Activated CD8-positive, alpha-beta memory T cell treated with anti-CD3 and anti-CD28 coated beads for 24 hours (primary cell): ENCODE measurements at regions not wholly inside any gene's neighbourhood (a gene's known extent, or its start where the extent isn't known, plus 50 kb on each side); places are given as distances from the start of the nearest gene placed in this dataset.

ENCODE experiments used
- DNase-seq: peaks from one replicate; pipeline ENCODE4 v3.0.0-alpha.2; 2020

DNA sequence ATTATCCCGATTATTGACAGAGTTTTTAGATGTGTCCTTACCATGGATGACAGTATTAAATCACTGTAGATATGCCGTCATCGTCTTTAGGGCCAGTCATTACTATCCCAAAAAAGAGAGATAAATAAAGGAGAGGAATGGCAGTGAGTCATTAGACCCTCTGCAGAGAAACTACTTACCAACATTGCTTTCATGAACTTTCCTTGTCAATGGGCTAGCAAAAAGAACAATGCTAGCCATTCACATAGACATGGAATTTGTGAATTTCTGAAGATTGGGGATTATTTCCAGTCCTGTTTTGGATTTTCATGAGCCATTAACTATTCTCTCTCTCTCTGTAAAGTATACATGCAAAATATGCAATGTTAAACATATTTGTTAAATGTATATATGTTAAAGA lies 319.4 kb upstream of the FANCL start:
- no peak for DNase-seq

DNA sequence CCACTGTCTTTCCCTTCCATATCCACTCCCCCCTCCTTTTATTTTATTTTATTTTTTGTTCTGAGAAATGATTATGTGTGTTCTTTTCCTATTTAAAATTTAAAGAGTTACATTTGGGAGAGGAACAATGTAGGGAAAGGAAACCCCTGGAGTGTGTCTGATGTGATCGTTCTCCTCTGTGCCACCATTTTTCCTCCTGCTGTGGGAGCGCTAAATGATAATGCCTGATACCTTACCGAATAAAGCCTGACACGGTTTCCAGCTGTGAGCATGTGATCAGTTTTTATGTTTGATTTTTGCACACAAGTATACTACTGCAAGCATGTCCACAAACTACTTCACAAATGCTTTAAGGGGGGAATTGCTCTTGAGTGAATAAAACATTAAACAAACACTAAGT lies 317.8 kb upstream of the FANCL start:
- no peak for DNase-seq

DNA sequence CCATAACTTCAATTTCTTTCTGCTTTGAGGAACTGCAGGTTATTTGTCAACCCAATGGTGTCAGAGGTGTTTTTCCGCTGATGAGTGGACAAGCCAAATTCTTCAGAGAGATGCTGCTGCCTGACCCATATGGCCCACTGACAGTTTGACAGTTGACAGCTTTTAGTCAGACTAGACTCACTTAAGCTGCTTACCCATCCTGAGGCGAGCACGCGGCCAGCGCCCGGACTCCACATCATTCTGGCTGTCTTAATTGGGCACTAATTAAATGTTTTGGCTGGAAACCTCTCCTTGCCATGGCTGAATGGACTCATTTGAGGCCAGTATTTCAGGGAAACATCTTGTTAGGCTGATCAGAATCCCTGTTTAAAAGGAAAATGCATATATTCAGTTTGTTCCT lies 316.1 kb upstream of the FANCL start:
- no peak for DNase-seq

DNA sequence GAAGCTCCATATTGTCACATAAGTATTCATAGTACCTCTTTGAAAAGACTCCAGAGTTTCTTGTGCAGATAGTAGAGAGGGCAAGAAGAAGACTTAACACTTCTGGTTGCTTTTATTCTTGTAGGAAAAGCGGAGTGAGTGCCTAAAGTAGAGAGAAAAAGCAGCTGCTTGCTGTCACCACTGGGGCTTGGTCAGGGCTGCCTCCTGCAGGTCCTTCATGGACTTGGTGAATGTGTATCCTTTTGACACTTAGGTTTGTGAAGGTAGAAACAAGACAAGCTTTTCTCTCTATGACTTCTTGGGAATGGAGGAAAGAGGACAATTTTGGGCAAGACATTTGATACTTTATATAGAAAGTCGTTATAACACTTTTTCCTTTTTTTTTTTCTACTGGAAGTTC lies 312.8 kb upstream of the FANCL start:
- no peak for DNase-seq

DNA sequence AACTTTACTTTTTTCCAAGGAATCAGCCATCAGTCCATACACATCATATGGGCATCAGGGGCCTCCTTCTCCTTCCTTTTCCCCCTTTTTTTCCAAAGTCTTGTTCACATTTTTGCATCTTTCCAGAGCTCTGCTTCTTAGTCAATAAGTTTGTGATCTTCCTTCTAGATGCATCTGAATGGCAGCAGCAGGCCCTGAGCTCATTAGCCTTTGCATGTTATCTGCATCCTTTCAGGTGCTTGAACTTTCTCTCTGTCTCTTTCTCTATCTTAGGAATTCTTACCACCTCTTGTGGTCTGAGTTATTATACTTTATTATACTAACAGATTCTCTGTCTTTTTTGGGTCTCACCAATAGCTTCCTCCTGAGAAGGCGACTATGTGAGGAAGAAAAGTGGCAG lies 312.4 kb upstream of the FANCL start:
- no peak for DNase-seq

DNA sequence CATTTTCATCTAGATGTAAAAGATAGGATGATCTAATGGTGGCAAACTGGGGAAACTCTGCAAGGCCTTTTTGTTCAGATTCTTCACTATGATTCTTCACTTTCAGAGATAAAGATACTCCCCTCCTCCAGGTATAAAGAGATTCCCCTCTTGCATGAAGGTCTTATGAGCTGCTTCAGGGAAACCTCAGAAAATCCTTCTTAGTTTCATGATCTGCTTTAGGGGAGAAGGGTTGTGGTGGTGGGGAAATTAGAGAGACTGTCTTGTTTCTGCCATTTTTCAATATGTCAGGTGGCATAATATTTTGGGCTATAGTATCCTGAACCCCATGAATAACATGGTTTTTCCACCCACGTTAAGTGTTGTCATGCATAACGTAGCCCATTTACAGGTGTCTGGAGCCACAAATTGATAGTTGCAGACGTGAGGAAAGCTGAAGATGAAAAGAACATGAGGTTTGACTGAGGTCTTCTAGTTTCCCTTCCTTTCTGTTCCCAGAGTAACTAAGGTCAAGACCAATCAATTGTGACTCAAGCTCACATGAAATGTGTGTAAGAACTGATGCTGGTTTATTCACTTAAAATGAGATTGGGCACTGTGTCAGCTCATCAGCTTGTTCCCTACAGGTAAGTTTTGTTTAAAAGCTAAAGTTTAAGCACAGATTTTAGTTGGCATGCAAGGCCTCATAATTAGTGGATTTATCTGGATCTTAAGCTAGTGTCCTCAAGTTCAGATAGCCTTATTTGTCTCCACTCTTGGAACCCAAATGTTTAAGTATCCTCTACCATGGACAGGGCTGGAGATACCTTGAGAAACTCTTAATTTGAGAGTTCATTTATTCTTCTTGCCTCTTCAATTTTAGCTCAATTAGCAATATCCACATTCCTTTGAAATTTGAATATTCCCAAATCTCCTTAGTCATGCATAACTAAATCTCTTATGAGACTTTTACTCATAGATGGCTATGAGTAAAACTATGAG lies 304.5 kb upstream of the FANCL start:
- DNase-seq, result no peak

DNA sequence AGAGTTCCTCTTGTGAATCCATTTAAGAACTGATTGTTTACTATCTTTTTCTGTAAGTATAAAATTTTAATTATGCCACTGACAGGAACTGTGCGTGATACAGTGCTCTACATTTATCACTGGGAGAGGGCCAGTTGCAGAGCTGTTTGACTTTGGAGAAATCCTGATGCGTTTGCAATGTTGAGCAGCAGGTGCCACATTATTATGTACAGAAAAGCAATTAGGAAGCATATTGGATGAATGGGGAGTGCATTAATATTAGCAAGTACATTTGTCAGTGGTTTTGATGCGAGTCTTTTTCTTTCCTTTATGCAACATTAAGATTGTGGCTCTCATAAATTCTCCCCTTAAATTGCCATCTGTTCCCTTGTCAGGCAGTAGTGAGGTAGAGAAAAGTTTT lies 302.3 kb upstream of the FANCL start:
- DNase-seq, result no peak

DNA sequence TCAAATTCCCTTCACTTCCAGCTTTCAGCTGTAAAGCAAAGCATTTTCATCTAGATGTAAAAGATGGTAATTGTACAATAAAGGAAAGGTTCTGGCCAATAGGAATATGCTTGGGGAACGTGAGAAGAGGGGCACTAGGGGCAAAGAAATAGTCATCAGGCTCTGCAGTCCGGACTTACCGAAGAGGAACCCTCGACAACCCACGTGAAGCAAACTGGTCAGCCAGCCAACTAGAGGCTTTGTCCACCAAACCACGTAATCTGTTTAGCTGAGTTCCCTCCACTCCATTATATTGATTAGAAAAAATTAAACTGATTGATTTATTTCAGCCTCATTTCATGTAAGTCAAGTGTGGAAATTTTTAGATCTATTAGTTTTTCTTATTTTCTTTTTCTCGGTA lies 300.4 kb upstream of the FANCL start:
- DNase-seq, result no peak

DNA sequence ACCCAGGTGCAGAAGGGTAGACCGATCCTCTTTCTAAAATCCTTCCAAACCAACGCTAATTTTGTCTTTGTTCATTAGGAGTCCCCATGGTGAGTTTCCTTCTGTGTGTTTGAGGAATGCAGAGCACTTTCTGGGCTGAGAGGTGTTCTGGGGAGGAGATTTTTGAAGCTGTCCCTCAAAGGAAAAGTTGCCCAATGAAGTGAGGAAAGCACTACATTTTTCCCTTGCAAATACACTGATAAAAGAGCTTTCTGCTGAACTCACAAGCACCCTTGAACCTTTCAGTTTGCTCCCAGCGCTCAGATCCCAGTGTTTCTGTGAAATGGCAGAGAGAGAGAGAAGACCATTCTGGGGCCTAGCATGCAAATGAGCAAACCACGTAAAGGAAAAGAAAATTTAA lies 299.6 kb upstream of the FANCL start:
- DNase-seq, result no peak

DNA sequence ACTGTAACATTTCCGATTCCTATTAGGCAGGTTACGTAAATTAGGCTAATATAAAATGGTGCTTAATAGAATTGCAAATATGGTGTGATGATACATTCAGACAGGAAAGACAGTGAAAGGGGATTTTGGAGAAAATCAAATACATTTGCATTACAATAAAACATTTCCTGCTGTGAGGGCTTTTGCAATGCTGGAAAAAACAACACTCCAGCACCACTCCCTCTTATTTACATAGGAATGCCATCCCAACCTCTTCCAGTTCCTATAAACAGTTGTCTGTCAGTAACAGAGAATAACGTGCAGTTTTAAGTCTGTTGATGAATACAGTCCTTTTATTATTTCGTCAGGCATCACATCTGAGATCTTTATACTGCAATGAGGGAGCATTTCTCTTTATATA lies 298.8 kb upstream of the FANCL start:
- DNase-seq, result no peak

DNA sequence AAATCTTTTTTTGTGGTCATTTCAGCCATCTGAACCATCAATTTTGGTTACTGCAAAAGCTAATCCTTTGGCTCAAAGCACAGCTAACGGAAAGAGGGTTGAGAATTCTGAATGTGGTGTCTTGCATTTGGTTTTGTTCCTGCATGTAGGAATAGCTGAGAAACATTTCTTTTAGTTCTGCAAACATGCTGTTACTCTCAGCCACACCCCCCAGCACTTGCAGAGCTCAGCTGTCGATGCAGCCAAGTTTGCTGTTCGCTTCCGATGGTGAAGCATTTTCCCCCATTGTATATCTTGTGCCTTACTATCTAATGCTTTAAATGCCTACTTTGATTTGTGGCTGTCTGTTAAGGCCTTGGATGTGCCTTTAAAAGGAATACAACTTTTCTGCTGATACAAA lies 294.9 kb upstream of the FANCL start:
- DNase-seq, result no peak

DNA sequence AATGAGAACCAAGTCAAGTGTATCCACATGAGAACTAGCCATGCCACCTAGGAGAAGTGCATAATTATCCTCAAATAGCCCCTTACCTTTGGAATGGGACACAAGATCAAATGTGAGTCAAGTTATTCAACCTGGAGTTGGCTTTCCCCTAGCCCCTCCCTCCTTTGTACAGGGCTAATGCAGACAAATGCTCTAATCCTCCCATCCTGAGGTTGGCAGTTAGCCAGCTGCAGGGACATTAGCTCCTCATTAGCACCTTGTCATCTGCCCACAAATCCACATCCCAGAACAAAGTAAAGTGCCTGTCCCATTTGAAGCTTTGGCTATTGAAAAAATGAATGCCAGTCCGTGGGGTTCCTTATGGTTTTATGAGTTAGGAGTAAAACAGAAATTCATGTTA lies 294.1 kb upstream of the FANCL start:
- DNase-seq, result no peak

DNA sequence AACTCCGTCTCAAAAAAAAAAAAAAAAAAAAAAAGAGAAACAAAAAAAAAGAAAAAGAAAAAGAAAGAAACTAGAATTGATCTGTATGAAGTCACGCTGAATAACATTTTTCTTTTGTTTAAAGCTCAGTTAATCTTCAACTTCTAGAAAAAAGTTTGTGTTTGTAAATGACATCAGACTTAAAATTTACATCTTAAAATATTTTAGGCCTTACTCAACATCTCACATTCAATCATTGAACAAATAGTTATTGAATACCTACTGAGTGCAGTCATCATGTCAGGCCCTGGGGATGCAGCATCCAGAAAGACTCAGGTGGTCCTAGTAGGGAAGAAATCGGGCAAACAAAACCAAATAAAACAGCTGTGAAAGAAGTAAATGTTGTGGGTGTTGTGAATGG lies 292.3 kb upstream of the FANCL start:
- DNase-seq, result no peak

DNA sequence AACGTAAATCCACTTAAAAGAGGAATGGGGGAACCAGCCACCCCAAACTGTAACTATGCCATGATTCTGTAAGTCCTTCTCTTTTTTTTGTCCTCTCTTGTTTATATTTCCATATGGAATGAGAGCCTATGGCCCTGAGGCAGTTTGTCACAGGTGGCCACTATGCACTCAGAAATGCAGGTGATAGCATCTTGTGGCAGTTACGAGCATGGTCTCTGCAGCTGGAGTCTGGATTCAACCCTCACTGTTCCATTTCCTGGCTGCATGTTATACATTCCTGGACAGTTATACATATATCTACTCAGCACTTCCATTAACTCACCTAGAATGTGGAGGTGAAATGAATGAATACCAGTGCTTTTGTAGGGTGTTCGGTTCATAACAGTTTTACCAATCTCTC lies 291.5 kb upstream of the FANCL start:
- no peak for DNase-seq

DNA sequence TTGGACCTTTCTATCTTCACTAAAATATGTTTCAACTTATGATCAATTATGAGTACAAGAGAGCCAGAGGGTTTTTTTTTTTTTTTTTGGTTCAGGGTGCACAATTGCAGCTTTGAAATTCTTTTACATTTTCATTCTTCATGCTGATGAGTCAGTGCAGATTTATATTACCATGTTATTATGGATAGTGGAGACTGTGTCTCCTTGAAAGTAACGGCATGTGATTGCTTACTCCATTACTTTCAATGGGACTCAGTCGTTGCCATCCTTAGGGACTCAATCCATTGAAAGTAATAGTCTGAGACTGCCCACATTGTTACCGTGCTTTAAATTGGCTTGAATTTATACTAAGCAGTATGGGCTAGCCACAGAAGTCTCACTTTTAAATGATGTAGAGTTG lies 286.5 kb upstream of the FANCL start:
- no peak for DNase-seq

DNA sequence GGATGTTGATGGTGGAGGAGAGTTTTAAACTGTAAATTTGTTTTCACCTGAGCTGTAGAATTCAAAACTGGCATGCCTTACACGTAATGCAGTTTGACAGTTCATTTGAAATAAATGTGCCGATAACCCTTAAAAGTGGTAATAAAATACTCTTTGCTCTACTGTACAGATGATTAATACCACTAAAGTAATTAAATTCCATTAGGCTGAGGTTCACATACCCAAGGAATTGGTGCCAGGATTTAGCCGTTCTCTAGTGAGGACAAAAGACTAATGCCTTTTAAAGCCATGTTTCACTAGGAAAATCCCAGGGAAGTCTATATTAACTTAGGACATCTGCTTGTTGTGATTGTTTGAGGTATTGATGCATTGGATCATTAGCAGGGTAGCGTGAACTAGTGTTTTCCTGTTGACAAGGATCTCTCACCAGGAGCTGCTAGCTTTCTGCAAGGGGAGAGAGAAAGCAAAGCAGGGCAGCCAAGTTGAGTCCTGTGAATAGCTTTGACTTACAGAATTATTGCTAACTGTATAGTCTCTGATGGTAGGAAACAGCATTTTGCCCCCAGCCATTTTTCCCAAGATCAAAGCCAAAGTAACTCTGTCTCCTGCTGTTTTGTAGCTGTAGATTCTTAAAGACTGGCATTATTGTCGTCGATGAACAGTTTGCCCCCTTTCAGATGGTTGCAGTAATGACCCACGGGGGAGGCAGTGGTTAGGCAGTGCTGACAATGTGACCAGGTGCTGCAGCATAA lies 280.9 kb upstream of the FANCL start:
- DNase-seq, result no peak

DNA sequence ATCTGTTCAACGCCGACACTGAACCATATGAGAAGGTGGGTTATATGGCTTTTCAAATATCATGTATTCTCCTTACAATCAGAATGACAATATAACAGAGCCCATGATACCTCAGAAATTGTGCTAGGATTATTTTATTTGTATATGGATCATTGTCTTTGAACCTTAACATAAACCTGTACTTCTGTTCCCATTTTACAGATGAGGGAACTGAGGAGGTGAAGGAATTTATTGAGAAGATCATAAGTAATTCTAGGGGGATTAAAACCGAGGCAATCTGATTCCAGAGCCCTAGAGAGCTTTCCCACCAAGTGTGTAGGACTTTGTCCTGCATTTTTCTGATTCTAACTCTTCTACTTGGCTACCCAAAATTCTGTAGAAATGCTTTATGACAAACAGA lies 279.8 kb upstream of the FANCL start:
- no peak for DNase-seq

DNA sequence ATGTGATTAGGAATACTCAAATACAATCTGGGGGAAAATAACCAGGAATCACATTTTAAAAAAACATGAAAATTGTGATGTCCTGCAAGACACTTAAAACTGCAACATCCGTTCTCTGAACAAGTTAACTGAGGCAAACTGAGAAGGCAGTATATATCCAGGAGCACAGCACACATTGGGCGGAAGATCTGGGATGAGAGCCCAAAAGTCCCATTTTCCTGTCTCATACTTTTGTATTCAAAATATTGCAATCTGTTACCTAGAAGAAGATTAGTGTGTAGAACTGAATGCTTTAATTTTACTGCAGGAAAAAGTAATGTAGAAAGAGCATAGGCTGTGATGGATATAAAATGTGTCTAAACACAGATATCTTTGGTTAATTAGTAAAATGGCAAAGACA lies 276.8 kb upstream of the FANCL start:
- DNase-seq, result no peak

DNA sequence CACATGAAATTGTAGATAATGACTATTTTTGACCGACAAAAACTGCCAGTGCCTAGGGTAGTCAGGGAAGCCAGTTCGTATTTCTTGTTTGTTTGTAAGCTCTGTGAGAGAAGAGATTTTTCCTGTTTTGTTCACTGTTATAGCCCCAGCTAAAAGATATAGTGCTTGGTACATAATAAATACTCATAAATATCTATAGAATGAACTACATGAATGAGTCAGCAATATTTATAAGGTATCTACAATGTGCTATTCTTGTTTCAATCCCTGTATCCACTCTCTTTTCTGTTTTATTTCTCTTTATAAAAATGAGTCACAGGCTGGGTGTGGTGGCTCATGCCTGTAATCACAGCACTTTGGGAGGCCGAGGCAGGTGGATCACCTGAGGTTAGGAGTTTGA lies 275.6 kb upstream of the FANCL start:
- no peak for DNase-seq

DNA sequence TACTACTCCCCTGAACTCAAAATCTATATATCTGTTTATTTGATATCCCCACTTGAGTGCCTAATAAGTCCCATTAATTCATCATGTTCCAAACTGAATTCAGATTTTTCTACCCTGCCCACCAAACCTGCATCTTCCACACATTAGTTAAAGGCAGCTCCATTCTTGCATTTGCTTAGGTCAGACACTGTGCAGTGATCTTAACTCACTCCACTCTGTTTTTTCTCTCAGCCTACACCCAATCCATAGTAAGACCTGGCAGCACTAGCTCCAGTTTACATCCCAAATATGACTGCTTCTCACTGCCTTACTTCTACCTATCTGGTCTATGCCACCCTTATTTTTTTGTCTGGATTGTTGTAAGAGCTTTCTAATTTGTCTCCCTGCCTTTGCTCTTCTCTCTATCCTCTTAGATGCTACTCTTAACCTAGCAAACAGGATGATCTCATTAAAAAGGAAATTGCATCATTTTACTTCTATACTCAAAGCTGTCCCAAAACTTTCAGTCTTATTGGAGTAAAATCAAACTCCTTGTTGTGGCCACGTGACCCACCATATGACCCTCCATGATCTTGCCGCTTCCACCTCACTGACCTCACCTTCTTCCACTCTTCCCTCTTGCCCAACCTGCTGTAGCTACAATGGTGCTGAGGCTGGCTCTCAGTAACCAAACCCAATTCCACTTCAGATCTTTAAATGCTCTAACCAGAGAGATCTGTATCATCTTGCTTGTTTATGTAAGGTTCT lies 274.9 kb upstream of the FANCL start:
- no peak for DNase-seq

DNA sequence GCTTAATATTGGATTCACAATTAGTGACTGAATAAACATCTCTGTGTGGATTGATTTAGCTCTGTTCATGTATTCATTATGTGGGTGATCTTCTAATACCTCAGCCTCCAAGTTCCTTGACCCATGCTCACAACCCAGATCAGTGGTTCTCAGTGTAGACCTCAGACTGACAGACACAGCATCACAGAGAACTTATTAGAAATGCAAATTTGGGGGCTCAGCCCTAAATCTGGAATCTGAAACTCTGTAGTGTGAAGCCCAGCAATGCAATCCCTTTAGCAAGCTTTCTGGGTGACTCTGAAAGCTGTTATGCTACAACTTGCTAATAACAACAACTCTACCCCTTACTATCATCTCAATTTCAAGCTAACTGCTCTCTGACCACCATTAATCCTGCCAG lies 273.1 kb upstream of the FANCL start:
- DNase-seq, result no peak

DNA sequence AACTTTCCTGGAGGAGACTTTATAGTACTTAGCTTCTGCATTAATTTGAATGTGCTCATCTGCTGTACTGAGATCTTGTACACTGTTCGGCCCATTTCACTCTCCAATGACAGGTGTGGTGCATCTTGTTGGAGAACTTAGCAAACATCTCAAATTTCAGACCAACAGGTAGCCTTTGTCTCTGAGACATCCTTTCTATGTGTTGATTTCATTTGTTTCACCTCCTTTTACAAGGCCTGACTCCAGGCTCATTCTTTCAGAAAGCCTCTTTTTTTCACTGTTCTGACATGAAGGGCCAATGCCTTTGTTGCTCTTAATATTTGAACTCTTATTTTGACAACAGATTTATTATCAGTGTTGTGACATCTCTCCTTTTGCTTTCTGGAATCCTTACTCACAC lies 271.8 kb upstream of the FANCL start:
- no peak for DNase-seq

DNA sequence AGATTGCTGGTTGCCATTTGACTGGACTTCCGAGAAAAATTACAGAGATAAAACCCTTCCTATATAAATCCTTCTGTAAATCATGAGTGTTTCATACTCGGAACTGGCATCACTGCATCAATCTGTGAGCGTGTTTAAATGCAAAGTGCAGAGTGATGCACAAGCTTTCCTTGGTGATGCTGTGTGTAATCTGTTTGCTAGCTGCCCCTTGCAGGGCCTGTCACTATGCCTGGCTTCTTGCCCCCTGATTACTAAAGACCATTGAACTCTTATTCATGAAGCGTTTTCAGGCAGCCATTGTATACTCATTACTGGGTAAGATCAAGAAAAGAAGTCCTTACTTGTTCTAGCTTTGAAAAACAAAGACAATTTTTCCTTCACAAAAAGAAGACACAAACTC lies 266.9 kb upstream of the FANCL start:
- no peak for DNase-seq

DNA sequence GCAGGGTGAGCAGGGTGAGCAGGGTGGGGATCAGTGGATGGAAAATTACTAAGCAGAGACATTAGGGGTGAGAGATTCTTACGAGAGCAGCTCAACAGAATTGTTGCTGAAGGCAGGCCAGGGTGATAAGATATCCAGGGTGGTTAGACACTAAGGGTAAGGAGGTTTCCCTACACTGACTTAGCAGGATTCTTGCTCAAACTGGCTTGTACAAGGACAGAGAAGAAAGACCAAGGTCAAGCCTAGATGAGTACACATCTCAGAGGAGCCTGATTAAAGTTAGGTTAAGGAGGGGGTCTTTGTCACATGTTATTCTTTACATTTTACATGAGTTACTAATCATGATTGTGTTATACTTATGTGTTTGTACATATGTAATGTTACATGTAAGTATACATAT lies 262.8 kb upstream of the FANCL start:
- no peak for DNase-seq
